Natural killer cell treated with Interleukin-12 subunit alpha and Interleukin-12 subunit beta and Interleukin-15 and Interleukin-18, amount 100 ng/mL, for 72 hours (primary cell): ENCODE measurements at regions not wholly inside any gene's neighbourhood (a gene's known extent, or its start where the extent isn't known, plus 50 kb on each side); places are given as distances from the start of the nearest gene placed in this dataset.
"Not testable (repeated sequence)": the region's sequence is repeated elsewhere in the genome, so short reads cannot be mapped to it uniquely, and the experiment has no call there.

ENCODE experiments used
- ATAC-seq, 2 donors: fragments of 150-1000 bp; cut with Tn5 transposase in 1 of 2; sonication (Bioruptor Pico), chemical (Tn5 transposase) in 1 of 2; 2 replicates each; pipeline ENCODE4 v1.10.0; 2021
- DNase-seq: peaks from one replicate; pipeline ENCODE4 v3.0.0; 2022; ENCODE audit warnings: low spot score
- H3K27ac Mint-ChIP-seq, 2 donors: 1 replicate in 1 of 2; 2 replicates in 1 of 2; pipeline ENCODE4 v1.8.0; 2022; ENCODE audit warnings: mixed read lengths in 2 of 2, mild to moderate bottlenecking in 1 of 2, moderate library complexity in 1 of 2
- H3K27me3 Mint-ChIP-seq, 2 donors: 1 replicate in 1 of 2; 2 replicates in 1 of 2; pipeline ENCODE4 v1.8.0; 2022; ENCODE audit warnings: mixed read lengths in 2 of 2
- H3K36me3 Mint-ChIP-seq: one replicate; pipeline ENCODE4 v1.8.0; 2022; ENCODE audit warnings: mixed read lengths
- H3K4me1 Mint-ChIP-seq, 2 donors: 1 replicate in 1 of 2; 2 replicates in 1 of 2; pipeline ENCODE4 v1.8.0; 2022; ENCODE audit warnings: low read depth in 2 of 2, mixed read lengths in 2 of 2, mild to moderate bottlenecking in 1 of 2
- H3K4me3 Mint-ChIP-seq: one replicate; pipeline ENCODE4 v1.8.0; 2022; ENCODE audit warnings: mixed read lengths
- H3K9me3 Mint-ChIP-seq: 2 replicates; pipeline ENCODE4 v1.8.0; 2022; ENCODE audit warnings: mixed read lengths

DNA sequence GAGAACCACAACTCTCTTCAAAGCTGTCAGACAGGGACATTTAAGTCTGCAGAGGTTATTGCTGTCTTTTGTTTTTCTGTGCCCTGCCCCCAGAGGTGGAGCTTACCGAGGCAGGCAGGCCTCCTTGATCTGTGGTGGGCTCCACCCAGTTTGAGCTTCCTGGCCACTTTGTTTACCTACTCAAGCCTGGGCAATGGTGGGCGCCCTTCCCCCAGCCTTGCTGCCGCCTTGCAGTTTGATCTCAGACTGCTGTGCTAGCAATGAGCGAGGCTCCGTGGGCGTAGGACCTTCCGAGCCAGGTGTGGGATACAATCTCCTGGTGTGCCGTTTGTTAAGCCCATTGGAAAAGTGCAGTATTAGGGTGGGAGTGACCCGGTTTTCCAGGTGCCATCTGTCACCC is 822.1 kb downstream of the KCNMA1 start:
- not testable (repeated sequence) for ATAC-seq

GRCh38 chr10:76811430-76811829 is 826.2 kb downstream of the KCNMA1 start:
- H3K9me3 Mint-ChIP-seq = peaks cover 5% of the 10 kb centered on the region
- H3K27me3 Mint-ChIP-seq = peaks cover 0 to 5% of the 10 kb centered on the region in 2 donors
- H3K4me1 Mint-ChIP-seq = no peaks in the 10 kb centered on the region
- DNase-seq (no peak), ATAC-seq (no peak)
- no peaks in the 10 kb centered on the region for H3K36me3 Mint-ChIP-seq
- no peak overlapping the region for H3K27ac Mint-ChIP-seq
- no peak overlapping the region for H3K4me3 Mint-ChIP-seq

More for the DNA sequence above, 822.1 kb downstream of the KCNMA1 start:
- H3K9me3 Mint-ChIP-seq, H3K4me3 Mint-ChIP-seq, H3K27me3 Mint-ChIP-seq, DNase-seq, H3K27ac Mint-ChIP-seq, H3K36me3 Mint-ChIP-seq, H3K4me1 Mint-ChIP-seq: not testable (repeated sequence)

DNA sequence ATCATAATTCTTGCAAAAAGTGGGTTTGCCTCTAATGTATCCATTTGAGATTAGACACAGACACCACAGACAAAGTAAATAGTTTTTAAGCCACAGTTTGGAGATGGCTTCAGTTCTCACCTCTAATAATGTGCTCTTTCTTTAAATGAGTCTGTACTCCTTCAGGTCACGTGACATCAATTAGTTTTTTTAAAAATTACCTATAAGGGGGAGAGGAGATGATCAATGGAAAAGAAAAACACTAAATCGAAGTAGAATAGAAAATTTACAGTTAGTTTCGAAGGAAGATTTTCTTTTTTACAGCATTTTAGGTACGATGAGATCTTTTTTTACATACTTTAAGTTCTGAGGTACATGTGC is 849.2 kb downstream of the KCNMA1 start:
- no peak for DNase-seq
- Mint-ChIP-seq H3K27ac (no peak overlapping the region), H3K36me3 (no peaks in the 10 kb centered on the region), H3K9me3 (peaks cover 3% of the 10 kb centered on the region), H3K4me3 (no peak overlapping the region), H3K4me1 (no peaks in the 10 kb centered on the region), H3K27me3 (peaks cover 0 to 8% of the 10 kb centered on the region in 2 donors)
- ATAC-seq = no peak

GRCh38 chr10:76787746-76788451 is 849.7 kb downstream of the KCNMA1 start:
- no peaks in the 10 kb centered on the region for H3K4me1 Mint-ChIP-seq
- ATAC-seq (no peak), DNase-seq (no peak)
- no peaks in the 10 kb centered on the region for H3K36me3 Mint-ChIP-seq
- H3K9me3 Mint-ChIP-seq = peaks cover 3% of the 10 kb centered on the region
- H3K4me3 Mint-ChIP-seq = no peak overlapping the region
- H3K27ac Mint-ChIP-seq = no peak overlapping the region
- peaks cover 0 to 8% of the 10 kb centered on the region in 2 donors for H3K27me3 Mint-ChIP-seq

DNA sequence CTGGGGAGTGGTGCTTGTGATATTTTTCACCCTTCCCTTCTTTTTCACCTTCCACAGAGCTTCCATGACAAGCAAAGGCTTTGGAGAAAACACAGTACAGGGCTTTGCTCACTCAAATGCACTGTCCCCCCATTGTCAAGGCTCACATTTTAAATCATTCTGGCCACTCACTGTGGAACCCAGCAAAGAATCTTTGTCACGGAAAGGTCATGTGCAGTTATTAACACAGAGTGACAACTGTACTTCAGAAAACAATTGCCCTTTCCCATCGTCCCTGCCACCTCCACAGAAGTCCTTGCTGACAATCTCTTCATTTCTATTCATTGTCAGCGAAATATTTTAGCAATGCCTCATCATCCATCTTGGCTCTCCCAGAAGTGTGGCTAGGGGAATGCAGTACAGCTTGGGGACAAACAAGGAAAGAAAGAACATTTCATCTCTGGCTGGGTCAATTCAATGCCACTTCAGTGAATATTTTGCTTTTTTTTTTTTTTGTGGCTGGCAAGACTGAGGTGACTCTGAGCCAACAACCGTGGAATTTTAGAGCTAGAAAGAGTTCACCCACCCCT is 851.0 kb downstream of the KCNMA1 start:
- ATAC-seq (no peak), DNase-seq (no peak)
- H3K27me3 Mint-ChIP-seq = peaks cover 0 to 5% of the 10 kb centered on the region in 2 donors
- no peak overlapping the region for H3K4me3 Mint-ChIP-seq
- no peak overlapping the region for H3K27ac Mint-ChIP-seq
- H3K36me3 Mint-ChIP-seq = no peaks in the 10 kb centered on the region
- peaks cover 3% of the 10 kb centered on the region for H3K9me3 Mint-ChIP-seq
- no peaks in the 10 kb centered on the region for H3K4me1 Mint-ChIP-seq

GRCh38 chr10:76784076-76784475 is 853.5 kb downstream of the KCNMA1 start:
- no peak overlapping the region for H3K4me3 Mint-ChIP-seq
- H3K27me3 Mint-ChIP-seq = peaks cover 4 to 7% of the 10 kb centered on the region in 2 donors
- ATAC-seq = no peak

GRCh38 chr10:76779796-76780301 is 857.8 kb downstream of the KCNMA1 start:
- DNase-seq = no peak
- no peaks in the 10 kb centered on the region for H3K9me3 Mint-ChIP-seq
- H3K27me3 Mint-ChIP-seq = peaks cover 4 to 10% of the 10 kb centered on the region in 2 donors
- H3K4me3 Mint-ChIP-seq = no peak overlapping the region
- ATAC-seq = no peak
- H3K36me3 Mint-ChIP-seq = no peaks in the 10 kb centered on the region
- H3K4me1 Mint-ChIP-seq = no peaks in the 10 kb centered on the region
- no peak overlapping the region for H3K27ac Mint-ChIP-seq

More at GRCh38 chr10:76784076-76784475, 853.5 kb downstream of the KCNMA1 start:
- Mint-ChIP-seq H3K4me1 (no peaks in the 10 kb centered on the region), H3K36me3 (no peaks in the 10 kb centered on the region), H3K27ac (no peak overlapping the region), H3K9me3 (no peaks in the 10 kb centered on the region)
- DNase-seq = no peak

- Mint-ChIP-seq H3K9me3 (no peaks in the 10 kb centered on the region), H3K27me3 (peaks cover 4 to 10% of the 10 kb centered on the region in 2 donors), H3K27ac (no peak overlapping the region), H3K4me3 (no peak overlapping the region), H3K4me1 (no peaks in the 10 kb centered on the region), H3K36me3 (no peaks in the 10 kb centered on the region)
- no peak for ATAC-seq
- no peak for DNase-seq
Observed at GRCh38 chr10:76778914-76779795, 858.5 kb downstream of the KCNMA1 start.

DNA sequence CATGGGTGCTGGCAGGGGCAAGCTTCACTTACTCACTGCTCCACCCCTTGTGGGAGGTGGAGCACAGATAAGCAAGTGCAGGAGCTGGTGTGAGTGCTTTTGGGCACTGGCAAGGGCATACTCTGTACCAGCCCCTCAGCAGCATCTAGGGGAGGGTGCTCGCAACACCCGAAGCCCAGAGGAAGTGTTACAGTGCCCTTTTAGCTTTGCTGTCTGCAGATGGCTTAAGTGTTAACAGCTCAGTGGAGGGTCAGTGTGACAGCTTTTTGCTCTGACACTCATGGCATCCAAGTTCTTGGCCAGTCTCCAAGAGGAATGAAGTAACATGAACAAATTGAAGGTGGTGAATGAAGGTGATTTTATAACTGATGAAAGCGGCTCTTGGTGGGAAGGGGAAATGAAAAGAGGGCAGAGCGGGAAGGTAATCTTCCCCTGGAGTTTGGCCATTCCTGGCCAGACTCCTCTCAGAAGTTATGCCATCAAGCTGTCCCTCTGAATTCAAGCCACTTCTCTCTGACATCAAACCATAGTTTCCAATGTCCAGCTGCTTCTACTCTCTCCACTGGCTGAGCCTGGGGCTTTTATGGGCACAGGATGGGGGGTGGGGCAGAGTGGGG is 862.5 kb downstream of the KCNMA1 start:
- DNase-seq = no peak
- no peak overlapping the region for H3K27ac Mint-ChIP-seq
- H3K9me3 Mint-ChIP-seq = no peaks in the 10 kb centered on the region
- H3K4me1 Mint-ChIP-seq = no peaks in the 10 kb centered on the region
- ATAC-seq = no peak
- H3K27me3 Mint-ChIP-seq = peaks cover 4 to 10% of the 10 kb centered on the region in 2 donors
- no peak overlapping the region for H3K4me3 Mint-ChIP-seq
- no peaks in the 10 kb centered on the region for H3K36me3 Mint-ChIP-seq

GRCh38 chr10:76769582-76769981 is 868.0 kb downstream of the KCNMA1 start:
- ATAC-seq (no peak), DNase-seq (no peak)
- Mint-ChIP-seq H3K27ac (no peak overlapping the region), H3K27me3 (no peaks in the 10 kb centered on the region), H3K36me3 (no peaks in the 10 kb centered on the region), H3K9me3 (no peaks in the 10 kb centered on the region), H3K4me1 (no peaks in the 10 kb centered on the region), H3K4me3 (no peak overlapping the region)

DNA sequence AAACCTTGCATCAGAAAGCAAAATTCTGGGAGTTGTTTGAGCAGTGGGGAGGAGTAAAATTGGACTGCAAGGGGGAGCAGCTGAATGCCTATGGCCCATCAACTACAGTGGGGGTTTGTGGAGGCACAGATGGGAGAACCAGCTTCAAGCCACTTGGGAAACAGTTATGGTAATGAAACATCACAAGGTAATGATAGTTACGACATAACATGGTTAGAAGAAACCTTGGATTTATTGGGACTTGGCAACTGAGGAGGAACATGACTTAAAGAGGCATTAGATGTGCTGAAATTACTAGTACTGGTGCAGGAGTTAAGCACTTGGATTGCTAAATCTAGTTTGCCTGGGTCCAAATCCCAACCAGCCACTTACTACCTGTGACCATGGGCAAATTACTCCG is 868.4 kb downstream of the KCNMA1 start:
- Mint-ChIP-seq H3K9me3 (no peaks in the 10 kb centered on the region), H3K4me3 (no peak overlapping the region), H3K4me1 (no peaks in the 10 kb centered on the region), H3K27ac (no peak overlapping the region), H3K27me3 (no peaks in the 10 kb centered on the region), H3K36me3 (no peaks in the 10 kb centered on the region)
- ATAC-seq (no peak), DNase-seq (no peak)

DNA sequence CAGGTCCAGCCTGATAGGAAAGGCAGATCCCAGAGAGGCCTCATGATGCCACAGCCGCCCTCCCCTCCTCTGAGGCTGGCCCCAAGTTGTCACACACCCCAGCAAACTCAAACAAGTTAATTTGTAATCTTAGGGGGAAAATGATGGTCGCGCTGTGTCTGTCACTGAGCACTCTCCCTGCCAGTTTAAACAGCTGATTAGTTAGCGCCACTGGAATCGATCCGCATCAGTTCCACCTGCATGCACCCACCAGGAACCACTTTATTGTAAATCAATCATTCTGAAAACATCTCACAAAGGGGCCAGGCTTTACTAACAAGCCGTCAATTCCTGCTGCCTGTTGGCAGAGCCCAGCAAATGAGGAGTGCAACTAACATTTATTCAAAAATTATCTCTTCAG is 870.9 kb downstream of the KCNMA1 start:
- Mint-ChIP-seq H3K36me3 (no peaks in the 10 kb centered on the region), H3K4me3 (no peak overlapping the region), H3K27ac (no peak overlapping the region), H3K27me3 (no peaks in the 10 kb centered on the region), H3K9me3 (no peaks in the 10 kb centered on the region), H3K4me1 (no peaks in the 10 kb centered on the region)
- DNase-seq = no peak
- no peak for ATAC-seq

DNA sequence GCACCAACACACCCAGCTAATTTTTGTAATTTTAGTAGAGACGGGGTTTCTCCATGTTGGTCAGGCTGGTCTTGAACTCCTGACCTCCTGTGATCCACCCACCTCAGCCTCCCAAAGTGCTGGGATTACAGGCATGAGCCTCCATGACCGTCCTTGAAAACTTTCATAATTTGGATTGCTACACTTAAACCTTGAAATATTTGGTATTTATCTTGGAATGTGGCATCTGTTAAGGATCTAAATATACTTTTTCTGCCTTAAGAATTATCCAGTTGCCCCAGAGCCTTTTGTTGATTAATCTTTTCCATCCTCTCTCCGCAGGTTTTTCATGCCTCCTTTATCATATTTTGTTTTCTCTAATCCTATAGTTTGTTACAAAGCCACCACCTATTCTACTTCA is 872.7 kb downstream of the KCNMA1 start:
- H3K4me3 Mint-ChIP-seq, H3K36me3 Mint-ChIP-seq, H3K4me1 Mint-ChIP-seq, H3K27ac Mint-ChIP-seq, H3K27me3 Mint-ChIP-seq, H3K9me3 Mint-ChIP-seq, DNase-seq, ATAC-seq: not testable (repeated sequence)
